ENCODE measurements at regions not wholly inside any gene's neighbourhood (a gene's known extent, or its start where the extent isn't known, plus 50 kb on each side); places are given as distances from the start of the nearest gene placed in this dataset.

GRCh38 chr9:1140057-1140456 lies 89.9 kb downstream of the DMRT2 start:
- no peaks in the 10 kb centered on the region for H4K20me1 ChIP-seq (ENCODE audit: low read depth, low read length)
- no peaks in the 10 kb centered on the region for H3K36me3 ChIP-seq (ENCODE audit: low read length)
- no peaks in the 10 kb centered on the region for H3K27me3 ChIP-seq (ENCODE audit: low read length)
- H3K4me3 ChIP-seq (ENCODE audit: insufficient read depth, low read length, poor library complexity, severe bottlenecking) = no peak overlapping the region
- no peaks in the 10 kb centered on the region for H3K9me2 ChIP-seq (replicated peaks; ENCODE audit: insufficient read depth, low read length)
- TF ChIP-seq EZH2phosphoT487 (conservative IDR thresholded peaks at IDR 0.05; ENCODE audit: low read length) (no peak), CTCF (IDR thresholded peaks at IDR 0.05; ENCODE audit: insufficient read depth, low read length, poor library complexity, severe bottlenecking) (no peak)
- no peaks in the 10 kb centered on the region for H3F3A ChIP-seq (ENCODE audit: insufficient read depth)
- no peak overlapping the region for H2AFZ ChIP-seq (ENCODE audit: low read depth, low read length, severe bottlenecking)
- no peak overlapping the region for H3K4me2 ChIP-seq (ENCODE audit: low read depth, low read length, poor library complexity, severe bottlenecking)
- H3K79me2 ChIP-seq (ENCODE audit: insufficient read depth, low read length) = no peaks in the 10 kb centered on the region
- H3K9ac ChIP-seq (ENCODE audit: low read length) = no peak overlapping the region
- H3K9me3 ChIP-seq (ENCODE audit: insufficient read depth, low read length) = no peaks in the 10 kb centered on the region
- no peak overlapping the region for H3K27ac ChIP-seq (ENCODE audit: low read depth, low read length)

GRCh38 chr9:1151691-1152090 lies 101.5 kb downstream of the DMRT2 start:
- Histone ChIP-seq H3K9me2 (replicated peaks; ENCODE audit: insufficient read depth, low read length) (no peaks in the 10 kb centered on the region), H3F3A (ENCODE audit: insufficient read depth) (no peaks in the 10 kb centered on the region), H4K20me1 (ENCODE audit: low read depth, low read length) (no peaks in the 10 kb centered on the region), H3K9me3 (ENCODE audit: insufficient read depth, low read length) (no peaks in the 10 kb centered on the region), H3K36me3 (ENCODE audit: low read length) (no peaks in the 10 kb centered on the region), H3K27me3 (ENCODE audit: low read length) (no peaks in the 10 kb centered on the region), H3K4me2 (ENCODE audit: low read depth, low read length, poor library complexity, severe bottlenecking) (no peak overlapping the region), H3K27ac (ENCODE audit: low read depth, low read length) (no peak overlapping the region), H3K9ac (ENCODE audit: low read length) (no peak overlapping the region), H3K4me3 (ENCODE audit: insufficient read depth, low read length, poor library complexity, severe bottlenecking) (no peak overlapping the region), H3K79me2 (ENCODE audit: insufficient read depth, low read length) (no peaks in the 10 kb centered on the region), H2AFZ (ENCODE audit: low read depth, low read length, severe bottlenecking) (no peak overlapping the region)
- TF ChIP-seq EZH2phosphoT487 (conservative IDR thresholded peaks at IDR 0.05; ENCODE audit: low read length) (no peak), CTCF (IDR thresholded peaks at IDR 0.05; ENCODE audit: insufficient read depth, low read length, poor library complexity, severe bottlenecking) (no peak)

GRCh38 chr9:1152171-1152570 lies 102.0 kb downstream of the DMRT2 start:
- Histone ChIP-seq H3K9ac (ENCODE audit: low read length) (no peak overlapping the region), H3K36me3 (ENCODE audit: low read length) (no peaks in the 10 kb centered on the region), H3F3A (ENCODE audit: insufficient read depth) (no peaks in the 10 kb centered on the region), H3K79me2 (ENCODE audit: insufficient read depth, low read length) (no peaks in the 10 kb centered on the region), H4K20me1 (ENCODE audit: low read depth, low read length) (no peaks in the 10 kb centered on the region), H3K27ac (ENCODE audit: low read depth, low read length) (no peak overlapping the region), H3K27me3 (ENCODE audit: low read length) (no peaks in the 10 kb centered on the region), H3K9me3 (ENCODE audit: insufficient read depth, low read length) (no peaks in the 10 kb centered on the region), H3K4me2 (ENCODE audit: low read depth, low read length, poor library complexity, severe bottlenecking) (no peak overlapping the region), H3K4me3 (ENCODE audit: insufficient read depth, low read length, poor library complexity, severe bottlenecking) (no peak overlapping the region), H2AFZ (ENCODE audit: low read depth, low read length, severe bottlenecking) (no peak overlapping the region), H3K9me2 (replicated peaks; ENCODE audit: insufficient read depth, low read length) (no peaks in the 10 kb centered on the region)
- TF ChIP-seq CTCF (IDR thresholded peaks at IDR 0.05; ENCODE audit: insufficient read depth, low read length, poor library complexity, severe bottlenecking) = no peak
- TF ChIP-seq EZH2phosphoT487 (conservative IDR thresholded peaks at IDR 0.05; ENCODE audit: low read length) = no peak

- Histone ChIP-seq H3K9me2 (replicated peaks; ENCODE audit: insufficient read depth, low read length) (no peaks in the 10 kb centered on the region), H3K79me2 (ENCODE audit: insufficient read depth, low read length) (no peaks in the 10 kb centered on the region), H3K9me3 (ENCODE audit: insufficient read depth, low read length) (no peaks in the 10 kb centered on the region), H3K4me2 (ENCODE audit: low read depth, low read length, poor library complexity, severe bottlenecking) (no peak overlapping the region), H2AFZ (ENCODE audit: low read depth, low read length, severe bottlenecking) (no peak overlapping the region), H3K9ac (ENCODE audit: low read length) (no peak overlapping the region), H3K36me3 (ENCODE audit: low read length) (no peaks in the 10 kb centered on the region), H3F3A (ENCODE audit: insufficient read depth) (no peaks in the 10 kb centered on the region), H3K27ac (ENCODE audit: low read depth, low read length) (no peak overlapping the region), H4K20me1 (ENCODE audit: low read depth, low read length) (no peaks in the 10 kb centered on the region), H3K27me3 (ENCODE audit: low read length) (no peaks in the 10 kb centered on the region), H3K4me3 (ENCODE audit: insufficient read depth, low read length, poor library complexity, severe bottlenecking) (no peak overlapping the region)
- TF ChIP-seq EZH2phosphoT487 (conservative IDR thresholded peaks at IDR 0.05; ENCODE audit: low read length) (no peak), CTCF (IDR thresholded peaks at IDR 0.05; ENCODE audit: insufficient read depth, low read length, poor library complexity, severe bottlenecking) (no peak)
Measured at GRCh38 chr9:1154739-1155138, 104.6 kb downstream of the DMRT2 start.
